GM18861 (cell line): ENCODE measurements at regions not wholly inside any gene's neighbourhood (a gene's known extent, or its start where the extent isn't known, plus 50 kb on each side); places are given as distances from the start of the nearest gene placed in this dataset.
"Not testable (repeated sequence)": the region's sequence is repeated elsewhere in the genome, so short reads cannot be mapped to it uniquely, and the experiment has no call there.

Experiments used
- ATAC-seq: cut with Tn5 transposase; IDR thresholded peaks from one replicate; pipeline ENCODE4 v1.9.1; 2021; ENCODE audit not compliant: unreplicated experiment

DNA sequence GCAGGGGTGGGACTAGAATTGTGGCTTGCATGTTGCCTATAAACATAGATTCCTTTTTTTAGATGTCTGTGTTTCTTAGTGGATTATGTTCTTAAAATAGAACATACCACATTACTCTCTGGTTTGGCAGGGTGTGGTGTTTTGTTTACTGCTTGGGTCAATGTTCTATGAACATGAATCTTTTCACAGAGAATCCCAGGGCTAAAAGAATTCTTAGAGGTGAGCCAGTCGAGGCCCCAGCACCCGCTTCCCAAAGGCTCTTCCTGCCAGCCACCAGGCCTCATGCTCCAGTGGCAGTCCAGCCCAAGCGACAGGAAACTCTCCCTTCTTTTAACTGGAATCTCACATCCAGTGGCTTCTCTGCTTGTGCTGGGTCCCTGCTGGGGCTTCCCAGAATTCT is 126.6 kb downstream of the C9orf152 start:
- ATAC-seq: no peak

DNA sequence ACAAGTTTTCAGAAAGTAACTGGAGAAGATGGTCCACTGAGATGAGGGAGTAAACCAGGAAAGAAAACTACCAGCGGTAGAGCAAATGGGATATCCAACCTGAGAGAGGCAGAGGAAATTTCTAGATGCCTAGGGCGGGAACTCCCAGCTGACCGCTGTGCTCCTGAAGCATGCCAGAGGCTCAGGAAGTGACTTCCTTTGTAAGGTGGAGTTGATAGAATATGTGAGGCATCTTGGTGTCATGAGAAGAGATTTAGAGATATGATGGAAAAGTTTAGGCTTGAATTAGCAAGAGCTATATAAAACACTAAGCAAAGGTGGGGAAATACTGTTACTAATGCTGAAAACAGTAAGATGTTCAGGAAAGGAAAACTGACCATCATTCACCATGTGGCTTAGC is 124.1 kb downstream of the C9orf152 start:
- ATAC-seq: no peak

DNA sequence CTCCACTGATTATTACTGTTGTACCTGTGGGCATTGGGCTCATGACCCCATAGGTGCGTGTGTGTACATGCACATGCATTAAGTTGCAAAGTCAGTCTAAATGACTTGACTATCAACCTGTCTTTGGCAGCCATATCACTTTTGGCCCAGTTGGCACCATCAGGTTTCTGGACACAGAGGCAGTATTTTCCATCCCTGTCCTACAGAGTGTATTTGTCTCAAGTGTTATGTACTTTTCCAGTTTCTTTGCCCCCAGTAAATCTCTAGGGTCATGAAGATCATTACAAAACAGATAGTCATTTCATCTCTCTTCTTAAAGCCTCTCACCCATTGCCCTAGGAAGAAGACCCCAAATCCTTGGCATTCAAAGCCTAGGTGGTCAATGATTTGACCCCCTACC is 121.4 kb downstream of the C9orf152 start:
- ATAC-seq: no peak

DNA sequence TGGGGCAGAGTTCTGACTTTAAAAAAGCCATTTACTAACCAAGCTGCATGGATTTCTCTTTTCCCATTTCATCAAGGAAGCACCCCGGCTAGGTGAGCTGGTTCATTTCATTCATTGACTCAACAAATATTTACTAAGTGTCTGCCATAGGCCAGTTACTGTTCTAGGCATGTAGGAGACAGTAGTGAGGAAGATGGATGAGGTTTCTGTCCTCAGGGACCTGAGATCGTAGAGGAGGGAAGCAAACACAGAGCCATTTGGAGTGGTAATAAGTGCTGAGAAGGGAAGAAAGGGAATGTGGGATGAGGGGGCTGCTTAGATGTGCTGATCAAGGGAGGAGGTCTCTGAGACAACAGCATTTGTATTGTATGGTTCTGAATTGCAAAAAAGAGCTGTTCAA is 120.4 kb downstream of the C9orf152 start:
- no peak for ATAC-seq

DNA sequence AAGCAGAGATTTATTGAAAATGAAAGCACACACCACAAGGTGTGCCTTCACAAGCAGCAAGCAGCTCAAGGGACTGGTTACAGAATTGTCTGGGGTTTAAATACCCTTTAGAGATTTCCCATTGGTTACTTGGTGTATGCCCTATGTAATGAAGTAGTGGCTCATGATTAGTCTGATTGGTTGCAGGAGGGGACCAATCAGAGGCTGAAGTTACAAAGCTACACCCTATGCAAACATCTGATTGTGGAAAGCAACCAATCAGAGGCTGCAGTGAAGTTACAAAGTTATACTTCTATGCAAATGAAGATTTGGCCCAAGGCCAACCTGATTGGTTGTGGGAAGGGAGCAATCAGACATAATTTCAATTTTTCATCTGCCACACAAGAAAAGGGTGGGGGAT is 119.9 kb downstream of the C9orf152 start:
- ATAC-seq: peak; percentile 36

DNA sequence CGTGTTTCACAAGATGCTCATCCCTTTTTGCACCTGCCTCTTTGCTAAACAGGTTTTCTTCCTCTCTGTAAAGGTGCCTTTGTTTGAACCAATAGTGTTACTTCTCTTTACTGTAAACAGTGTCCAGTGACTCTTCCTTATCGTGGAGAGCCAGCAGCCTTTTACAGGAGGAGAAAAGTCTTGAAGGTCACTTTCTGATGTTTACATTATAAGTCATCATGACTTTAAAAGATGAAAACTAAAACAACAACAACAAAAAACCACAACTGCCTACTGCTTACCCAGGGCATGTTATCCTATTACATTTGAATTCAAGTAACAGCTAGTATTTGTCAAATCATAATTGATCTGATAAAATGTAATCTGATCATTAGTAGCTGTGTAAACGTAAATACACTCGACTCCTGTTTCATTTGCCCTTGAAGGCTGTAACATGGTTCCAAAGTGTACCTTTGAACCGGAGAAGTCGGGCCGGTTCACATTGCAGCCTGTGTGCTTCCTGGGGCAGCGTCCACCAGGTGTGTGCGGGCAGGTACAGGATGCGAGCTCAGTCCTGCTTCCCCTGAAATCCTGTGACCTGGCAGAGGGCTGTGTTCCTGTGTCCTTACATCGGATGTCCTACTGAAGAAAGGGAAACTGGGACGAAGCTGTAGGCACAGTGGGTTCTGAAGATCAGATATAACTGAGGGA is 118.1 kb downstream of the C9orf152 start:
- ATAC-seq: no peak

DNA sequence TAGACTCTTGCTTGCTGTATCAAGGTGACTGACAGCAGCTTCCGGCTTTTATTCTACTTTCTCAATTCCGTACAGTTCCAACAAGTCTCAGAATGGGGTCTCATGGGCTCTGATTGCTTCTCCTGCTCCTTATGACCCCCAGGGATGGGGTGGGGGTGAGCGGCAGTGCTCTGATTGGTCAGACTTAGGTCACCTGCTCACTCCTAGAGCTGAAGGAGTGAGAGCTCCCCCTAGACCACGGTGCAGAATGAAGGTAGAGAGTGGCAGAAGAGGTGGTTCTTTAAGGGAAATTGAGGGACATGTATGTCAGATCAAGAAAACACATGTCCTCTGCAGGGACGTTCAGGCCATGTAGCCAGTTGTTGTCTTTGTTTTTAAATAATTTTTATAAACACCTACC is 115.2 kb downstream of the C9orf152 start:
- ATAC-seq: no peak

DNA sequence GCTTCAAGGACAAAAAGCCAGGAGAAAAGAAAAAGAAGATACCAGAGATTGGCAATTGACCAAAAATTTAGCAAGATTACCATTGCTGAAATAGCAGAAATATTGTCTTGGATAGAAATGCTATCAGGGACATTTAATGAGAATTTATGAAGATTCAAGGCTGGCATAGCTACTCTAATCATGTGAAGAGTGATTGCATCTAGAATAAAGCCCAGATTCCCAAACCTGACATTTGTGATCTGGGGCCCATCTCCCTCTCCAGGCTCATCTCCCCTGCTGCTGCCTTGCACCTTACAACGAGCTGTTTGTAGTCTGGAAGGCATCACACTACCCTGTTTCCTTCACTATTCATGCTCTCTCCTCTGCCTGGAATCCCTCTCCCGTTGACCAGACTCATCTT is 114.5 kb downstream of the C9orf152 start:
- no peak for ATAC-seq

DNA sequence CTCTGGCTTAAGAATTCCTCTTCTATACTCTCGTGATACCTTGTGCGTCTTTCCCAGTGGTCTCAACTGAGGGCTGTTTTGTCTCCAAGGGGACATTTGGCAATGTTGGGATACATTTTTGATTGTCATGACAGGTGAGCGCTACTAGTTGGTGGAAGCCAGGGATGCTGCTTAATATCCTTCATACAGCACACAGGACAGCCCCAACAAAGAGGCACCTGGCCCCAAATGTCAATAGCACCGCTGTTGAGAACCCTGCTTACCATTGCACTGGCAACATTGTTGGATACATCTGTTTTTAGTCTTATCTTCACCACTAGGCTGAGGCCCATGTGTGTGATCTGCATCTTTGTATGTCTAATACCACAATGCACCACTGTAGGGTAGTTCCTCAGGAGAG is 114.1 kb downstream of the C9orf152 start:
- ATAC-seq: no peak

DNA sequence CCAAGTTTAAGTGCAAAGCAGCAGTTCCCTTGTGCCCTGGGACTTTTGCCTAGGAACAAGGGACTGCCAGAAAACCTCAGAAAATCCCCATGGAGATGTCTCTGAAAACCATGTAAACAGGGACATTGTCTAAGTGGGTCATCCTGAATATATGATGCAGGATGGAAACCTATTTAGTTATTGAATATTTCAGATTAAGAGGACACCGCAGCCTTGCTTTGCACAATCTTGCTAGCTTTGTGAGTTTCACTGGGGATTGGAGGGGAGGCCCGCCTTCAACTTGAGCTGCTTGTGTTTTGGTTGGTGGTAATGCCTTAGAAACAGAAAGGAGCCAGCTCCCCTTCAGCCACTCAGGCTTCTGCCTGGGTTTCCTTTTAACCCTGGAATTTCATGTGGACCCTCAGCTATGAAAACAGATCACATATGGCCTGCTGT is 112.8 kb downstream of the C9orf152 start:
- ATAC-seq: no peak

DNA sequence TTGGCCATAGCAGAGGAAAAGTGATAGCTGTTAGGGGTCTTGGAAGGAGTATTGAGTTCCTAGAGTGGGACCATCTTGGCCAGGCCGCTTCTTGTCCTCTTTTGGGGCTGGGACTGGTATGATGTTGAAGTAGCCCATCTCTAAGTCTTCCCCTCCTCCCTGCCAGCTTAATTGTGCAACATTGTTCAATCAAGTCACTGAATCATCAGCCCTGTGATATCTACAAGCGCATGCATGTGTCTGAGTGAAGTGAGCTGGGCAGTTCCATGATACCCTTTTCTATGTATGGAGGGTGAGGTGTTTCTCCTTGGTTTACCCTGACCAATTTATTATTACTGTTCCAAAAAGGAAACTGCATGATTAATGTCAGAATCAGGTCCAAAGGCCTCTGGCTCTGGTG is 112.2 kb downstream of the C9orf152 start:
- no peak for ATAC-seq

DNA sequence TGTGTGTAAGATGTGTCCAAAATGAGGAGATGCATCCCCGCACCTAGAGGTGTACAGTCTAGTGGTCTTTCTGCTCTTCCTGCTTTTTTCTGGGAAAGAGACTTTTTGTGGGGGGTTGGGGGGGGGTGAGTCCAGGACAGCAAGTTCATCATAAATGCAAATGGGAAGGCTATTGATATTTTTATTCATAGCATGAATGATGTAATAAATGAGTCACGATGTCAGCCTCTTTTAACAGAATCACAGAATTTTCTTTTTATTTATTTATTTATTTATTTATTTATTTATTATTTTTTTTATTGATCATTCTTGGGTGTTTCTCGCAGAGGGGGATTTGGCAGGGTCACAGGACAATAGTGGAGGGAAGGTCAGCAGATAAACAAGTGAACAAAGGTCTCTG is 111.3 kb downstream of the C9orf152 start:
- not testable (repeated sequence) for ATAC-seq

DNA sequence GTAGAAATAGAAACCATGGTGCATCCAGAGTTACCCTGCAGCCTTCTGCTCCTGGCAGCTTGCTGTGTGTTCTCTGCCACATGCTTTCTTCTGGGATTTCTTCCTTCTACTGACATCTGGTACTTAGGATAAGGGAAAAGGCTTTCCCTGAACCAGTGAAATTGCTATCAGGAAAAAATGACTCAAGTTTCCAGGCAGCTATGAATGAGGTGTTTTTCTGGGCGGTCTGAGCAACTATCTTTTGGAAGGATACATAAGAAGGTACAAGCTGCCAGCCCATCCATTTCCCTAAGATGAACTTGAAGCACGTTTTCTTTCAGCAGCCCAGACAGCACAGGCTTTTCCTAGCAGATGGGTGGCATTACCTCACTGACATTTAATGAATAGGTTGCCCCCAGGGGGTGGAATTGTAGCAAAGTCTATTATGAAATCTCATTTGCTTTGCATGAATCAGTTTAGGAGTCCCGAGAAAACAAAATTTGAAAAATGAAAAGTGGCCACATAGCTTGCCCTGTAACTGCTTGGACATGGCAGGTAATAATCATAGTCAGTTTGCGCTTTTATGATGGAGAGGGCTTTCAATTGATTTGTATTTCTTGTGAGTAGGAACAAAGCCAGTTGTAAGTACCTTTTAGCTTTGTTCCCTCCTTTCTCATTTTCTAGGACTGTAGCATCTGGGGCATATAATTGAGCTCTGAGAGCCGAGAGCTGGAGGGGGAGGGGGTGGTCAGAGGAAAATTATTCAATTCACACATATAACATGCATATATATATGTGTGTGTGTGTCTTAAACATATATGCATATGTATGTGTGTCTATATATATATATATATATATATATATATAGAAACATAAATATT is 108.5 kb downstream of the C9orf152 start:
- ATAC-seq: no peak

DNA sequence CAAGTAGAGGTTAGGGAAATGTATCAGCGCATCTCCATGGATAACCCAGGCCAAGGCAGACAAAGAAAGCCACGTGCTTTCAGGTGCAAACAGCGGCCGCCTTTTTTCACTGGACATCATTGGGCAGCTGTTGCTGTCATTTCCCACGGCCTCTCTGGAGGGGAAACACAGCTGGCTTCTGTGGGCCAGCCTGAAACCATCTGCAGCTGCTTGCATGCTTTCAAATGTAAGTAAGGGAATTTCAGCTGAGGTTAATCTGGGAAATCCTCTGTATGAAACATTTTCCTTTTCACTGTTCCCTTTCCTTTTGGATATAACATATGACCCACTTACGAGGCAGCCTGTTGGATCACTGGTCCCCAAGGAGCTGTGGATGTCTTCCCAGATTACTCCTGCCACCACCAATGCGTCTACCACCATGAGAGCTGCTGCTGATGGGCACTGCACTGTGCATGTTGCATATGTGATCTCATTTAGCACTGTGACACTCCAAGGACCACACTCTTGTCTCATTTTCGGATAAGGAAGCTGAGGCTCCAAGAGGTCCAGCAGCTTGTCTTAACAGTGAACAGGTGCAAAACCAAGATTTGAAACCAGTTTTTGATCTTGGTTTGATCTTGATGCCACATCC is 106.3 kb downstream of the C9orf152 start:
- peak; percentile 74 for ATAC-seq

DNA sequence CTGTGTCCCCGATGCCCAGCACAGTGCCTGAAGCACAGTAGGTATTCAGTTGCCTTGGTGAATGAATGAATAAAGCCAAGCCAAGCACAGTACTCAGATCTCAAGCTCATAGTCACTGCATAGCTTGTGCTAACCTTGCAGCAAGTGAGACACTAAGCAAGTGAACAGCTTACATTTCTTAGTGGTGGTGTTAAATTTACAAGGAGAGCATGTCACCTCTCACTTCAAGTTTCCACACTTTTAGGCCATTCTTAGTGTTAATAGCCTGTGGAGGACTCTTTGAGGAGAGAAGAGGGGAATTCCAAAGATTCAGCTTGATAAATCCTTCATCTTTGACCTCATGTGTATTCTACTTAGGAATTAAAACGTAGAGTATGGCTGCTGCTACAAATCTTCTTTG is 104.7 kb downstream of the C9orf152 start:
- no peak for ATAC-seq

DNA sequence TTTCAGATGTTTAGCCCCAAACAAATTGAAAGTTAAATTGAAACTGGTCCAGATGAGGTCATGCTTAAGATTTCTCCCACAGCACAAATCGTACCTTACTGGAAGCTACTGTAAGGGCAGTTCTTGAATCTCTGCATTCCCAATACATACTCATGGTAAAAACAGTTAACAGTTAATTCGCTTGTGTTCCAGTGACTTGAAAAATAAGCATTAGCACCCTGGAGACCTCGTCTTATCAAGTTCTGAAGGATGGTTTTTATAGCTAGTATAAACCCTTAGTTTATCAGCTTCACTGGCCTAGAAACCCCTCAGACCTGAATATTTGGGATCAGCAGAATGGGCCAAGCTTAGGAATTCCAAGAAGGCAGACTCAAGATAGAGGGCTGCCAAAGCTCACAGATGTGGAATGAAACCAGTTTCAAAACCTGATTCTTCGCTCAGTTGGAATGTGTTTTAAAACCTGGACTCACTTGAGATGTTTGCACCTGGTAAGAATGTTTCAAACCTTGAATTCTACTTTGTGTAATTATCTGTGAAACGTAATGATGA is 103.6 kb downstream of the C9orf152 start:
- ATAC-seq: no peak

DNA sequence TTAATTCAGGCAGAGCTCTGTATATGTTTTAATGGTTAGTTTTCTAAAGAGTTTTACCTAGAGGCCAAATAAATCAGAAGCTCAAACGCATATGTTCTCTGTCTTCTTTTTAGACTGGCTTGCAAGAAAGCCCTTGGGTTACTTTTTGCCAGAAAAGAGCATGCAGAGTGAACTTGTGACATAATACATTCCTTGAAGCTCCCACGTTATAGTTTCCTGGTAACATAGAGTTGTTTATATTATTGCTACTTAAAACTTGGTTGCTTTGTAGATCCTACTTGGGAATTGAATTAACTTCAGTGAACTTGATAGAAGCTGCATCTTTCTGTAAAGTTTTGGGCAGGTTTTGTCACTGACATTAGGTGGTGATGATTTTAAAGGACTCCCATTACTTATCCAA is 102.9 kb downstream of the C9orf152 start:
- ATAC-seq: no peak

DNA sequence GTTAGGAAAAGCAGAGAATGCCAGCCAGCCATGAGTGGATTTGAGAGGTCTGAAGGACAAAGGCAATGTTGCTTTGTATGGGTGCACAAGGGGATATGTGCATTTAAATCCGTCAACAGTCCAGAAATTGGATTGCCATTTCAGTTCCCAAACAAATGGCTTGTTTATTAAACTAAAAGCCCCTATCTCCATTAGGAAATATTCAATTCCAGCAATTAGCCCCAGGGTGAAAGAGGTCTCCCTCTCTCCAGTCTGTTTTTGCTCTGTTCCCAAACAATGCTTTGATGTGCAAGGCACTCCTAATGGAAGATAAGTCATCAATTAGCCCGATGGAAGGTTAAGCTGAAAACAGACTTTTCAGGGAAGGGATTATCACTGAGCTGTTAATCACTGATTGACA is 101.3 kb downstream of the C9orf152 start:
- ATAC-seq: no peak

DNA sequence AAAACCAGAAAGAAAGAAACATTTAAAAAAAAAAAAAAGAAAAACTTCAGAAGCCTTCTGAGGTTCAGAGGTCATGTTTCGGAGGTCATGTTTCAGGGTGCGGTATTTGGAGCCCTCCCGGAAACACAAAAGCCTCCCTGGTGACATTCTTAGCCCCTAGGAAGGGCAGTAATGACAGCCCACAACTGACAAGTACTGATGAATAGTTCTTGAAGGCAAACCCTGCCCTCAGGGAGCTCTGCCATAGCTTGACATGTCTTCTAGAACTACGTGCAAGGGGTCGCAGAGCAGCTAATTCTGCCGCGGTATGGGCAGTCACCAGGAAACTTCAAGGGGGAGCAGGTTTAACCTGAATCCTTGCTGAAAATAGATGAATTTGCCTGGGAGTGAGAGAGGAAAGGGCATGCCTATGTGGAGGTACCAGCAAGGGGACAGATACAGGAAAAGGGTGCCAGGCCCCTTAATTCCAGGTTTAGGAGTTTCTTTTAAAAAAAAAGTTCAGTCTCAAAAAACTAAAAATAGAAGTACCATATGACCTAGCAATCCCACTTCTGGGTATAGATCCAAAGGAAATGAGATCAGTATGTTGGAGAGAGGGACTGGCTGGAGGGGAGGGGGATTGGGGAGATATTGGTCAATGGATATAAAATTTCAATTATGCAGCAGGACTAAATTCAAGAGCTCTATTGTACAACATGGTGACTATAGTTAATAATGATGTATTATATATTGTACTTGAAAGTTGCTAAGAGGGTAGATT is 98.4 kb downstream of the C9orf152 start:
- ATAC-seq: peak; percentile 27

DNA sequence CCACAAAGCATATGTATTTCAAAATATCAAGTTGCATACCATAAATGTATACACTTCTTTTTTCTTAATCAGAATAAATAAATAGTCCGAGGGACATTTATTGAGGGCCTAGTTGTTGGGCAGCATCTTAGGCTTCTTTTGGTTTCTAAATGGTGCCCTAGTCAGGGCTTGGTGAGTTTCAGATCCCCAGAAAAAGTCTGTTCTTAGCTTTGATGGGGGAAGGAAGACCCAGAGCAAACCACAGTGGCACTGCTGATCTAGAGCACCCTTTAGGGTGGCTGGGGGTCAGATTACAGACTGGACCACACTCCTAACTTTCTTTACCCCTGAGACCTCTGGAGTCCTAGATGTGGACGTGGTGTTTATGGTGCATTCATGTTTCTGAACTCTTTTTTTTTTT is 97.8 kb downstream of the C9orf152 start:
- ATAC-seq: peak; percentile 80

DNA sequence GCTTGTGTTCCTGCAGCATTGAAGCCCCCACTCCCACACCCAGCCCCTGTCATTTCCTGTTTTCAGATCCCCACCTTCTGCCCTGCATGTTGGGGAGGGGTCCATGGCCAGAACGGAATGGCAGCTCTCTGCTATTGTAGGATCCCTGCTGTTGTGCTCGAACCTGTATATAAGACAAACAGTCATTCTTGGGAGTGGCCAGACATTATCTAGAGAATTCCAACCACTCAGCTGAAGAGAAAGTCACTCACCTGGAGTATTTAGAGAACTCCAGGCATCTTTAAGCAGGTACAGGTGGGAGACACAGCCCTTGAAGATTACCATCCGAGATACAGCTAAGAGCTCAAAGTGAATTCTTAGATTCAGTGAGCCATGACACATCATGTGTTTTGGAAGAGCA is 96.1 kb downstream of the C9orf152 start:
- no peak for ATAC-seq
